ENCODE measurements at regions not wholly inside any gene's neighbourhood (a gene's known extent, or its start where the extent isn't known, plus 50 kb on each side); places are given as distances from the start of the nearest gene placed in this dataset.

- no peak for DNase-seq
Measured at GRCh38 chr11:19512618-19513017, 200.0 kb upstream of the NAV2 start.

GRCh38 chr11:19511413-19512183 is 201.0 kb upstream of the NAV2 start:
- peak; percentile 39 for DNase-seq

- DNase-seq: no peak
Measured at GRCh38 chr11:19511066-19511412, 201.6 kb upstream of the NAV2 start.

- DNase-seq: no peak
Measured at GRCh38 chr11:19510468-19510867, 202.2 kb upstream of the NAV2 start.

GRCh38 chr11:19509215-19509614 is 203.4 kb upstream of the NAV2 start:
- DNase-seq: no peak

- no peak for DNase-seq
Measured at GRCh38 chr11:19508165-19508564, 204.5 kb upstream of the NAV2 start.

GRCh38 chr11:19506816-19507486 is 205.7 kb upstream of the NAV2 start:
- no peak for DNase-seq

GRCh38 chr11:19502691-19503253 is 209.9 kb upstream of the NAV2 start:
- DNase-seq: no peak

GRCh38 chr11:19501631-19502030 is 211.0 kb upstream of the NAV2 start:
- no peak for DNase-seq

GRCh38 chr11:19499999-19500398 is 212.6 kb upstream of the NAV2 start:
- DNase-seq: no peak

- DNase-seq: peak; percentile 45
Measured at GRCh38 chr11:19499026-19499669, 213.5 kb upstream of the NAV2 start.

- DNase-seq: no peak
Measured at GRCh38 chr11:19493446-19494213, 219.0 kb upstream of the NAV2 start.

GRCh38 chr11:19482319-19483100 is 230.1 kb upstream of the NAV2 start:
- DNase-seq: no peak

- DNase-seq: no peak
Measured at GRCh38 chr11:19480540-19480939, 232.1 kb upstream of the NAV2 start.

- no peak for DNase-seq
Measured at GRCh38 chr11:19478891-19479290, 233.7 kb upstream of the NAV2 start.

- peak; percentile 76 for DNase-seq
Measured at GRCh38 chr11:19474954-19475721, 234.4 kb upstream of the E2F8 start.

- DNase-seq: no peak
Measured at GRCh38 chr11:19474211-19474610, 233.5 kb upstream of the E2F8 start.

- no peak for DNase-seq
Measured at GRCh38 chr11:19472679-19473078, 231.9 kb upstream of the E2F8 start.

- DNase-seq: no peak
Measured at GRCh38 chr11:19467904-19468303, 227.2 kb upstream of the E2F8 start.

GRCh38 chr11:19466314-19466713 is 225.6 kb upstream of the E2F8 start:
- no peak for DNase-seq

- no peak for DNase-seq
Measured at GRCh38 chr11:19463976-19464375, 223.2 kb upstream of the E2F8 start.

All from NCI-H748 treated with DMSO at 0.1 percent for 48 hours (cell line).